ENCODE measurements at regions not wholly inside any gene's neighbourhood (a gene's known extent, or its start where the extent isn't known, plus 50 kb on each side); places are given as distances from the start of the nearest gene placed in this dataset.

DNA sequence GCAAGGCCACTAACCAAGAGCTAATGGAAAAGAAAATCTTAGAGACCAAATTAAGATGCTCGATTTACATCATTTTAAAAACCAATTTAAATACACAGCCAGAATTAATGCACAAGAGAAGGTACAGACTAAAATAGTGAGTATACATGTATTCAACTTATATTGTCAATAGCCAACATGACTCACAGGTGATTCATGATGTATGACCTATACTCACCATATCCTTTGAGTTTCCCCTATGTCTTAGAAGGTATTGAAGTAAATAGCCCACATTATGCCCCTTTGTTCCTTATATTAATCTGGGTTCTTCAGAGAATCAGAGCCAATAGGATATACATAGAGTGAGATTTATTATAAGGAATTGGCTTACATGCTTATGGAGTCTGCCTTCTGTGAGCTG is 97.5 kb upstream of the ANO3 start:
- H3K4me3 ChIP-seq (ENCODE audit: low read depth, low read length) = no peak overlapping the region
- TF ChIP-seq, protein P1, sequence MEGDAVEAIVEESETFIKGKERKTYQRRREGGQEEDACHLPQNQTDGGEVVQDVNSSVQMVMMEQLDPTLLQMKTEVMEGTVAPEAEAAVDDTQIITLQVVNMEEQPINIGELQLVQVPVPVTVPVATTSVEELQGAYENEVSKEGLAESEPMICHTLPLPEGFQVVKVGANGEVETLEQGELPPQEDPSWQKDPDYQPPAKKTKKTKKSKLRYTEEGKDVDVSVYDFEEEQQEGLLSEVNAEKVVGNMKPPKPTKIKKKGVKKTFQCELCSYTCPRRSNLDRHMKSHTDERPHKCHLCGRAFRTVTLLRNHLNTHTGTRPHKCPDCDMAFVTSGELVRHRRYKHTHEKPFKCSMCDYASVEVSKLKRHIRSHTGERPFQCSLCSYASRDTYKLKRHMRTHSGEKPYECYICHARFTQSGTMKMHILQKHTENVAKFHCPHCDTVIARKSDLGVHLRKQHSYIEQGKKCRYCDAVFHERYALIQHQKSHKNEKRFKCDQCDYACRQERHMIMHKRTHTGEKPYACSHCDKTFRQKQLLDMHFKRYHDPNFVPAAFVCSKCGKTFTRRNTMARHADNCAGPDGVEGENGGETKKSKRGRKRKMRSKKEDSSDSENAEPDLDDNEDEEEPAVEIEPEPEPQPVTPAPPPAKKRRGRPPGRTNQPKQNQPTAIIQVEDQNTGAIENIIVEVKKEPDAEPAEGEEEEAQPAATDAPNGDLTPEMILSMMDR (IDR thresholded peaks at IDR 0.05; ENCODE audit: borderline replicate concordance, insufficient read depth, low read depth, low read length) = no peak

DNA sequence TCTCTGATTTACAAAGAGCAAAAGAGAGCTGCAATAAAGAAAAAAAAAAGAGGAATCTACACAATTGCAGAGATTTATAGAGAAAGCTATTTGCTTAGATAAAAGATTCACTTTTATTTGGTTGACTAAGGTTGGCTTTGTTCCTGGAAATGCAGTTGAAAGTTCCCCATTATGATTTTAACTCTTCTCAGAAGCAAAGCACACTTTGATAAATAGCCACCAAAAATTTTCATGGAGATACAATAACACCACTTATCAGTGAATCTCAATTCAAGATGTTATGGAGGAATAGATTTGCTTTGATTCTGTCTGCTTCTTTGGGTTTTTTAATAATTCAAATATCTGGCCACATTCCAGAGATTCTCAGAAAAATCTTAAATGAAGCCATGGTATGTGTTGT is 88.5 kb upstream of the ANO3 start:
- TF ChIP-seq, protein P1 (IDR thresholded peaks at IDR 0.05; ENCODE audit: borderline replicate concordance, insufficient read depth, low read depth, low read length) = no peak
- no peak overlapping the region for H3K4me3 ChIP-seq (ENCODE audit: low read depth, low read length)

DNA sequence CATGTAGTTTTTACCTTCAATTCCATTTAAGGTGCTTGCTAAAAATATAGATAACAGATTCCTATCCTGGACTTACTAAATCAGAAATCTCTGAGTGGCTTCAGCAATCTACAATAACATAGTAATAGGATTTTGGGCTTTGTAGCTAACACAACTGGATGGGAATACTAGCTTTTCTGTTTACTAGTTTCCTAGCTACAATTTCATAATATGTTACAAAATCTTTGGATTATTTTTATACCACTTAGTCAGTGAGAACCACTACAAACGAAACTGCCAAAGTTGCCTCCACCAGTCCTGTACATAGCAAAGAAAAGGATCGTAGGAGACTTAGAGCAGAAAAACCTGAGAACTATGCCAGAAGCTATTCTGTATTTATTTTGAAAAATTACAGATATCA is 87.7 kb upstream of the ANO3 start:
- H3K4me3 ChIP-seq (ENCODE audit: low read depth, low read length) = no peak overlapping the region
- TF ChIP-seq, protein P1 (IDR thresholded peaks at IDR 0.05; ENCODE audit: borderline replicate concordance, insufficient read depth, low read depth, low read length) = no peak

- TF ChIP-seq, protein P1 (IDR thresholded peaks at IDR 0.05; ENCODE audit: borderline replicate concordance, insufficient read depth, low read depth, low read length) = no peak
- no peak overlapping the region for H3K4me3 ChIP-seq (ENCODE audit: low read depth, low read length)
Measured at GRCh38 chr11:26245046-26245445, 86.9 kb upstream of the ANO3 start.

- TF ChIP-seq, protein P1 (IDR thresholded peaks at IDR 0.05; ENCODE audit: borderline replicate concordance, insufficient read depth, low read depth, low read length) = no peak
- no peak overlapping the region for H3K4me3 ChIP-seq (ENCODE audit: low read depth, low read length)
Measured at GRCh38 chr11:26247340-26247739, 84.6 kb upstream of the ANO3 start.

- H3K4me3 ChIP-seq (ENCODE audit: low read depth, low read length) = no peak overlapping the region
- TF ChIP-seq, protein P1 (IDR thresholded peaks at IDR 0.05; ENCODE audit: borderline replicate concordance, insufficient read depth, low read depth, low read length) = no peak
Measured at GRCh38 chr11:26248661-26249060, 83.3 kb upstream of the ANO3 start.

GRCh38 chr11:26254378-26254777 is 77.6 kb upstream of the ANO3 start:
- no peak overlapping the region for H3K4me3 ChIP-seq (ENCODE audit: low read depth, low read length)
- TF ChIP-seq, protein P1 (IDR thresholded peaks at IDR 0.05; ENCODE audit: borderline replicate concordance, insufficient read depth, low read depth, low read length) = no peak
